ENCODE measurements at regions not wholly inside any gene's neighbourhood (a gene's known extent, or its start where the extent isn't known, plus 50 kb on each side); places are given as distances from the start of the nearest gene placed in this dataset.

DNA sequence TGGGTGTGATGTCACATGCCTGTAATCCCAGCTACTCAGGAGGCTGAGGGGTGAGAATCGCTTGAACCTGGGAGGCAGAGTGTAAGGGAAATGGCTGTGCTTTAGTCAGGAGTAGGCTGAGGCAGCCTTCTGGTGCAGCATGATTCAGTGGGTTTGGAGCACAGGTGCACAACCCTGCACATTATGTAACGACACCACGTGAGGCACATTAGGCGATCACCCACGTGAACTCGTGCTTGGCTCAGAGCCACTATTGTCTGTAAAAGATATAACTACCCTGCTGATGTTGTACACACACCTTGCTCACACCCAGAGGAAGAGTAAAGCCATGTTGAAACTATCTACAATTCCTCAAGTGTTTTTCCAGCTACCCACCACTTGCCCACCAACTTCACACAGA is 54.8 kb upstream of the ZC3H15 start:
- TF ChIP-seq, protein P1, sequence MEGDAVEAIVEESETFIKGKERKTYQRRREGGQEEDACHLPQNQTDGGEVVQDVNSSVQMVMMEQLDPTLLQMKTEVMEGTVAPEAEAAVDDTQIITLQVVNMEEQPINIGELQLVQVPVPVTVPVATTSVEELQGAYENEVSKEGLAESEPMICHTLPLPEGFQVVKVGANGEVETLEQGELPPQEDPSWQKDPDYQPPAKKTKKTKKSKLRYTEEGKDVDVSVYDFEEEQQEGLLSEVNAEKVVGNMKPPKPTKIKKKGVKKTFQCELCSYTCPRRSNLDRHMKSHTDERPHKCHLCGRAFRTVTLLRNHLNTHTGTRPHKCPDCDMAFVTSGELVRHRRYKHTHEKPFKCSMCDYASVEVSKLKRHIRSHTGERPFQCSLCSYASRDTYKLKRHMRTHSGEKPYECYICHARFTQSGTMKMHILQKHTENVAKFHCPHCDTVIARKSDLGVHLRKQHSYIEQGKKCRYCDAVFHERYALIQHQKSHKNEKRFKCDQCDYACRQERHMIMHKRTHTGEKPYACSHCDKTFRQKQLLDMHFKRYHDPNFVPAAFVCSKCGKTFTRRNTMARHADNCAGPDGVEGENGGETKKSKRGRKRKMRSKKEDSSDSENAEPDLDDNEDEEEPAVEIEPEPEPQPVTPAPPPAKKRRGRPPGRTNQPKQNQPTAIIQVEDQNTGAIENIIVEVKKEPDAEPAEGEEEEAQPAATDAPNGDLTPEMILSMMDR (IDR thresholded peaks at IDR 0.05): no peak
- intact Hi-C loops (cut with DNase I, micrococcal nuclease): no loop called here
- peak; percentile 34 for ATAC-seq
- Histone ChIP-seq H3K4me1 (ENCODE audit: low read depth) (no peaks in the 10 kb centered on the region), H3K36me3 (ENCODE audit: low read depth) (no peaks in the 10 kb centered on the region), H3K4me3 (no peak overlapping the region), H3K9me3 (no peaks in the 10 kb centered on the region)
- peak in 1 of 3 donors; percentile 12 for DNase-seq

- ATAC-seq: no peak
- no peak overlapping the region for H3K4me3 ChIP-seq
- H3K36me3 ChIP-seq (ENCODE audit: low read depth): no peaks in the 10 kb centered on the region
- H3K9me3 ChIP-seq: no peaks in the 10 kb centered on the region
- intact Hi-C loops (cut with DNase I, micrococcal nuclease): no loop called here
- DNase-seq: no peak
- TF ChIP-seq, protein P1 (IDR thresholded peaks at IDR 0.05): no peak
- no peaks in the 10 kb centered on the region for H3K4me1 ChIP-seq (ENCODE audit: low read depth)
These were observed 53.0 kb upstream of the ZC3H15 start for GRCh38 chr2:186433040-186433439.

DNA sequence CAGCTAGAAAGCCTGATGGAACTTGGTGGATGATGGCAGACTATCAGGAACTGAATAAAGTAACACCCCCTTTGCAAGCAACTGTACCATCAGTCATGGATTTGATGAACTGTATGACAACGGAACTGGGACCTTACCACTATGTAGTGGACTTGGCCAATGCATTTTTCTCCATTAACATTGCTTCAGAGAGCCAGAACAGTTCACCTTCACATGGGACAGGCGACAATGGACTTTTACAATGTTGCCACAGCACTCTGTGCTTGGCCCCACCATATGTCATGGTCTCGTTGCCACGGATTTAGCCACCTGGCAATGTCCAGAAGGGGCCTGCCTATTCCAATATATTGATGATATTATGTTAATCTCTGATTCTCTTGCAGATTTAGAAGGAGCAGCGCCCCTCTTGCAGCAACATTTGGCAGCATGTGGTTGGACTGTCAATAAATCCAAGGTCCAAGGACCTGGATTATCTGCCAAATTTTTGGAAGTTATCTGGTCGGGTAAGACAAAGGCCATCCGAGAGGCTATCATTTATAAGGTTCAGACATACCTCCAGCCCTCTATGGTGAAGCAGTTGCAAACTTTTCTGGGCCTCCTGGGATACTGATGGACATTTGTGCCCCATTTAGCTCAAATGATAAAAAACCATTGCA is 52.2 kb upstream of the ZC3H15 start:
- DNase-seq (no peak), ATAC-seq (no peak)
- no peak overlapping the region for H3K4me3 ChIP-seq
- no peaks in the 10 kb centered on the region for H3K9me3 ChIP-seq
- intact Hi-C loops (cut with DNase I, micrococcal nuclease): no loop called here
- no peaks in the 10 kb centered on the region for H3K4me1 ChIP-seq (ENCODE audit: low read depth)
- TF ChIP-seq, protein P1 (IDR thresholded peaks at IDR 0.05): no peak
- no peaks in the 10 kb centered on the region for H3K36me3 ChIP-seq (ENCODE audit: low read depth)
